ENCODE measurements at regions not wholly inside any gene's neighbourhood (a gene's known extent, or its start where the extent isn't known, plus 50 kb on each side); places are given as distances from the start of the nearest gene placed in this dataset.

DNA sequence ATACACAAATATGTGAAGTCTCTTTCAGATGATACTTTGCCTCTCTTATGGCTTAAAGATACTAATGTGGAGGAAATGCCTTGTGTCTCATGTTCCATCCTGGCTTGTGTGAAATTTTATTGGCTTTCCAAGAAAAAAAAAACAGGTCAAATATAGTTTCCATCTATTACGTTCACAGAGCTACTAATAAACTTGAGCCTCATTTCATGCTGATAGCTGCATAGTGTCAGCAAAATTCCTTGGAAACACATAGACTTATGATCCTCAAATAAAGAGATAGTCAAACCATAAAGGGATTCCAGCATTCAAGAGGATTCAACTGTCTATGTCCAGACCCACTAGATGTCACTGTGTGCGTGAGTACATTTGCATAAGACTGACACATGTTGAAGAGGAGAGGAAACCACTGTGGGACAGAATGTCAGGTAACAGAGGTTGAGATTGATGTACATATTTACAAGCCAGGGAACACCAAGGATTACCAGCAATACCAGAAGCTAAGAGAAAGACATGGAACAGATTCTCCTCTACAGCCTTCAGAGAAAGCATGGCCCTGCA lies 266.6 kb downstream of the COL12A1 start:
- Mint-ChIP-seq H3K4me3 (no peak overlapping the region), H3K27ac (no peak overlapping the region), H3K4me1 (no peaks in the 10 kb centered on the region), H3K36me3 (ENCODE audit: low read depth) (no peaks in the 10 kb centered on the region), H3K27me3 (no peaks in the 10 kb centered on the region), H3K9me3 (no peaks in the 10 kb centered on the region)
- POLR2A ChIA-PET: no interaction called here
- no peak for DNase-seq
- CTCF ChIA-PET: no interaction called here

DNA sequence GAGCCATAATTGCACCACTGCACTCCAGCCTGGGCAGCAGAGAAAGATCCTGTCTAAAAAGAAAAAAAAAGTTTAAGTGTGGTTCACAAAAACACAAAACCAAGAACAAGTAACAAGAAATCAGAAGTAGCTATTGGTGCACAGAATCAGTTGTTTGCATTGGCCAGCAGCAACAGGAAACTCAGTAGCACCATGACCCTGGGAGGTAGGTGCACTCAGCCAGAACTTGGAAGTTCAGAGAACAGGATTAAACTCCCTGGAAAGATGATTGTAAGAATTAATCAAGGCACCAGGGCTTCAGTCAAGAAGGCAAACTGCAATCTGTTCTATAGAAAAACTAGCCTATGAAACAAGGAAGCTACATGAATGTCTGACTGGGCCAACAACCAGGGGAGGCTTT lies 267.9 kb downstream of the COL12A1 start:
- no peaks in the 10 kb centered on the region for H3K9me3 Mint-ChIP-seq
- POLR2A ChIA-PET: no interaction called here
- no peaks in the 10 kb centered on the region for H3K4me1 Mint-ChIP-seq
- H3K4me3 Mint-ChIP-seq: no peak overlapping the region
- CTCF ChIA-PET: no interaction called here
- H3K27me3 Mint-ChIP-seq: no peaks in the 10 kb centered on the region
- DNase-seq: no peak
- H3K36me3 Mint-ChIP-seq (ENCODE audit: low read depth): no peaks in the 10 kb centered on the region
- no peak overlapping the region for H3K27ac Mint-ChIP-seq

DNA sequence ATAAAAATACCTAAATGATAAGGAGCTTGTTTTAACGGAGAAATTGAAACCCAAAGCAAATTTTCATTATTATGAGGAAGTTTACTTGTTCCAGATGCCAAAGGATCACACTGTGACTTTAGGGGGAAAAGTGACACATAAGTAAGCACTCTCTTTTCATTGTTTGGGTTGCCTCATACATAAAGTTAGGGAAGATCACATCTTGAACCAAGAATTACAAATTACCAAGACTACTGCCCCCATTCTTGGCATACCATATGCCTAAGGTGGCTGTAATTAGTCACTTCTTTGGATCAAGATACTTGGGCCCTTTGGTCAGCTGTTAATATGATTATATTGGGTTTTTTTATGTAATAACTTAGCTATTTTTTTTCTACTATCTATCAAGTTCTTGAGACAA lies 269.0 kb downstream of the COL12A1 start:
- Mint-ChIP-seq H3K9me3 (no peaks in the 10 kb centered on the region), H3K27ac (no peak overlapping the region), H3K27me3 (no peaks in the 10 kb centered on the region), H3K4me3 (no peak overlapping the region), H3K36me3 (ENCODE audit: low read depth) (no peaks in the 10 kb centered on the region), H3K4me1 (no peaks in the 10 kb centered on the region)
- POLR2A ChIA-PET: no interaction called here
- CTCF ChIA-PET: no interaction called here
- no peak for DNase-seq

DNA sequence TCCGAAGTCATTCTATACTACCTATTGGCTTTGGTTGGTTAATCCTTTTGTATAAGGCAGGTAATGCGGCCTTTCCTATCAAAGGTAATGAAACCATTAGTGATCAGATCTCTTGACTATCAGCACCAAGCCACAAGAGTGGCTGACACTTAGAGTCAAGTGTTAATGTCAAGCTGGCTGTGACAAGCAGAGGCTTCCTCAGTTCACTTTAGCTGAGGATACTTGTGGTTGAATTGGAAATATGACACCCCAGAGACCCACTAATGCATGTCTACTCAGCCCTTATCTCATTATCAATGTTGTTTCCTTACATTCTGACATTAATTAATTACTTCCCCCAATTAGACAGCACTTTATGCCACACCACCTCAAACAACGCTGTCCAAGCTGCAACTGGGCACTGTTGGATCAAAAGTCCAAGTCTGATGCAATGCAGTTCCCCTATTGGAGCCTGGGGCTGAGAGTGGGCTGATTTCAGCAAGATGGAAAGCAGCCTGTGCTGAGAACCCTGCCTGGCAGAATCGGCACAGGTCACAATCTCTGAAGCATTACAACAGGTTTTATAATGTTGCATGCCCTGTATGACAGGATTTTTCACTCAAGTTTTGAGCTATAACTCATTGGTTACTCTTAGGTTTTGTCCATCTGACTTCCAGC lies 273.5 kb downstream of the COL12A1 start:
- ChIA-PET CTCF (no interaction called here), POLR2A (no interaction called here)
- no peak for DNase-seq
- Mint-ChIP-seq H3K4me1 (no peaks in the 10 kb centered on the region), H3K36me3 (ENCODE audit: low read depth) (no peaks in the 10 kb centered on the region), H3K27me3 (no peaks in the 10 kb centered on the region), H3K27ac (no peak overlapping the region), H3K9me3 (no peaks in the 10 kb centered on the region), H3K4me3 (no peak overlapping the region)

DNA sequence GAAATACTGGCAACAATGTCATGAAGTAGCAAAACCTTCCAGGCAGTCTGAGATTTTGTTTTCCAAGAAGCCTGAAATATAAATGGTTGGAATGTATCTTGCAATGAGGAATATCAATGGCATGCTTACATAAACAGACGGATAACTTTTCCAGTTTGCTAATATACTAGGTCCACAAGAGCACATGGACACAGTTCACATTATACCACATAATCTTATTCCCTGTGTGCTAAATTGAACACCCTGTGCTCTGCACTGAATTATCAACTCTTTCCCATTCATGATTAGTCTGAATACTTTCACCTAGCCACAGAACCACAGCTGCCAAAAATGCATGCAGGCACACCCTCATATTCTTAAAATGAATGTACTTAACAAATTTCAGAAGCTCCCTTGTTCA lies 274.3 kb downstream of the COL12A1 start:
- Mint-ChIP-seq H3K4me3 (no peak overlapping the region), H3K36me3 (ENCODE audit: low read depth) (no peaks in the 10 kb centered on the region), H3K27me3 (no peaks in the 10 kb centered on the region), H3K27ac (no peak overlapping the region), H3K4me1 (no peaks in the 10 kb centered on the region), H3K9me3 (no peaks in the 10 kb centered on the region)
- ChIA-PET CTCF (no interaction called here), POLR2A (no interaction called here)
- no peak for DNase-seq

DNA sequence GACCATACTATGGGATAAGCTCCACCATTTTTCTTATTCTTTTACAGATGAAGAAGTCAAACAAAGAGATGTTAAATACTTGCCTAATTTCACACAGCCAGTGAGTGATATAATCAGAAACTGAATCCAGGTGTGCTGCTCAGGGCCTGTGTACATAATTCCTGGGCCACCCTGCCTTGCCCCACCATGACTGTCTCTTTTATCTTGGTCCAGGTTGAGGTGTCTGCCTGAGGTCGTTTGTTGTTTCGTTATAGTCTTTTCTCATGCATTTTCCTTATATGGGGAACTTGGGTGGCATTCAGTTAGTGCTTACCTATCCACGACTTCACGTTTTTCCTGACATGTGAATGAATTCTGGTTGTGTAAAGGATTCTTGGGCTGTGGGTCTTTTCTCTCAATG lies 277.6 kb downstream of the COL12A1 start:
- H3K36me3 Mint-ChIP-seq (ENCODE audit: low read depth): no peaks in the 10 kb centered on the region
- H3K27me3 Mint-ChIP-seq: no peaks in the 10 kb centered on the region
- POLR2A ChIA-PET: no interaction called here
- H3K4me1 Mint-ChIP-seq: peaks cover 1% of the 10 kb centered on the region
- H3K27ac Mint-ChIP-seq: no peak overlapping the region
- no peak for DNase-seq
- no peaks in the 10 kb centered on the region for H3K9me3 Mint-ChIP-seq
- no peak overlapping the region for H3K4me3 Mint-ChIP-seq
- CTCF ChIA-PET: no interaction called here

DNA sequence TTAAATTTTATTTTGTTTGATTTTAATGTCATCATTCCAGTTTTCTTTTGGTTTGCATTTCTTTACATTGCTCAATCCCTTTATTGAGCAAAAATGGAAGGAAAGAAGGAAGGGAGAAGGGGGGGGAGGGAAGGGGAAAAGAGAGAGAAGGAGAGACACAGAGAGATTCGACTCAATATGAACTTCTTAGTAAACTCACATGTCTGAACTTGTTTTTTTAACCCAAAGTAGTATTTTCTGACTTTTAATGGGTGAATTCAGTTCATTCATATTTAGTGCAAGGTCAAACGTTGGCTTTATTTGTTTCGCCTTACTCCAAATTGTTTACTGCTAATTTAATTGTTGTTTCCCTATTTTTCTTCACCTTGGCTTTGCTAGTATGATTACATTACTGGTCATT lies 278.6 kb downstream of the COL12A1 start:
- Mint-ChIP-seq H3K27ac (no peak overlapping the region), H3K4me1 (peaks cover 1% of the 10 kb centered on the region), H3K4me3 (no peak overlapping the region), H3K9me3 (no peaks in the 10 kb centered on the region), H3K36me3 (ENCODE audit: low read depth) (no peaks in the 10 kb centered on the region), H3K27me3 (no peaks in the 10 kb centered on the region)
- CTCF ChIA-PET: no interaction called here
- no peak for DNase-seq
- POLR2A ChIA-PET: no interaction called here

DNA sequence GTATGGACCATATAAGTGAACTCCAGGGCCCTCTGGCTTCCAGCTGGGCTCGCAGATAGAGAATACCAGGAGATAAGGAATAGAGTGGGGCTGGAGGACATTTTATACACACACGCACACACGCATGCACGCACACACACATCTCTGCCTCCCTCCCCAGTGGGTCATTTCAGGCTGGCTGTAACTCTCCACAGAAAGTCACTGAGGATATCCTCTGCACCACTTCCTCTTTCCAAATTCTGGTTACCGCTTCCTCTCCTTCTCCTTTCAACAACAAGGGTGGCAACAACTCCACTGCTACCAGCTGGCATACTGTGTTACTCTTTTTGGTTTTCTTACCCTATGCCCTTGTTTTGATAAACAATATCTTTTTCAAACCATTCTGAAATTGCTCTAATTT lies 280.2 kb downstream of the COL12A1 start:
- Mint-ChIP-seq H3K27me3 (no peaks in the 10 kb centered on the region), H3K9me3 (no peaks in the 10 kb centered on the region), H3K4me1 (peaks cover 1% of the 10 kb centered on the region), H3K27ac (no peak overlapping the region), H3K4me3 (no peak overlapping the region), H3K36me3 (ENCODE audit: low read depth) (no peaks in the 10 kb centered on the region)
- ChIA-PET POLR2A (no interaction called here), CTCF (no interaction called here)
- DNase-seq: no peak

DNA sequence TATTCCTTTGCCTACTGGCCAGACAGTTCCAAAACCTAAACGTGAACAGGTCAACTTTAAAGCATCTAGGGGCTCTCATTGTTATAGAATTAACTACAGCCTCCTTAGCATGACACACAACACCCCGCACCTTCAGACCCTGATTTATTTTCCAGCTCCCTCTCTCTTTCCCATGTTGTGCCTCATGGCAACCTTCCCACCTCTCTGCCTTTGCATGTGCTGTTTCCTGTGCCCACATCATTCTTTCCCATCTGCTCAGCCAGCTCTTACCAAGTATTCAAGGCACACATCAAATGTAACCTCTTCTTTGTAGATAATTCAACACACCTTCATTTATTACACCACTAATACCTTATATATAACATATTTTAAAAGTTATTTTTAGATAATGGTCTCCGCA lies 291.0 kb downstream of the COL12A1 start:
- no peaks in the 10 kb centered on the region for H3K36me3 Mint-ChIP-seq (ENCODE audit: low read depth)
- CTCF ChIA-PET: no interaction called here
- H3K4me1 Mint-ChIP-seq: no peaks in the 10 kb centered on the region
- no peak overlapping the region for H3K4me3 Mint-ChIP-seq
- POLR2A ChIA-PET: no interaction called here
- no peak overlapping the region for H3K27ac Mint-ChIP-seq
- no peaks in the 10 kb centered on the region for H3K9me3 Mint-ChIP-seq
- H3K27me3 Mint-ChIP-seq: no peaks in the 10 kb centered on the region
- no peak for DNase-seq

DNA sequence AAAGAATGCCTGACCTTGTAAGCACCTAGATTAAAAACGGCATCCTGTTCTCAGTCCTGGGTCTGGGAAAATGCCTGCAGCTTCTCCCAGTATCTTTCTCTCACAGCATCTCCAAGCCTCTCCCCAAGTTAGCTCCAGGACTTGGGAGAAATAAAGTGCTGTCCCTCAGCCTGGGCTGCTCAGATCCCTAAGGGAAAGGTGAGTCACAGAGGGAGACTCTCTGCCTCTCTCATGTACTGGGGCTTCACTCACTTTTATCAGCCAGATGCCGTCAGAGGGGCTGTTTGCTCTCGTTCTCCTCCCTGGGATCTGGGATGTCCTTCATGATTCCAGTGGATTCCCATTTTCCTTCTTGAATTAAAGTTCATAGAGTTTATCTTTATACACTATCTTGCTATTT lies 293.6 kb downstream of the COL12A1 start:
- H3K4me3 Mint-ChIP-seq: no peak overlapping the region
- H3K4me1 Mint-ChIP-seq: no peaks in the 10 kb centered on the region
- H3K9me3 Mint-ChIP-seq: no peaks in the 10 kb centered on the region
- no peaks in the 10 kb centered on the region for H3K36me3 Mint-ChIP-seq (ENCODE audit: low read depth)
- H3K27ac Mint-ChIP-seq: no peak overlapping the region
- ChIA-PET CTCF (no interaction called here), POLR2A (no interaction called here)
- DNase-seq: no peak
- no peaks in the 10 kb centered on the region for H3K27me3 Mint-ChIP-seq

DNA sequence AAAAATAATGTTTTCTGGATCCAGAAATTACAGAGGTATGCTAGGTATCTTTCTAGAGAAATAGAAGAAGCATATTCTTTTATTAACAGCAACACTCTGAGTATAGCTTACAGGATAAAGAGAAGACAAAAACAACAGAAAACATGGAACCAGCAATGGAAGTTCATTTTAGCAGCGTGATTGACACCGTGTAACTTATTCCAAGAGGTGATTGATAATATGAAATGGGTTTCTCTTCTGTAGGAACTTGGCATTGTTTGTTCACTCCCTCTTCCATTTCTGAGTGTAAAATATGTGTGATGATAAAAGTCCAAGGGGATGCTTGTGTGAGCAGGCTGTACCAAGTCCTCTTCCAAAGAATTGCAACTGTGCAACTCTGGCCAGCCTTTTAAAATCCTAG lies 303.0 kb downstream of the COL12A1 start:
- no peak for DNase-seq
- no peaks in the 10 kb centered on the region for H3K27me3 Mint-ChIP-seq
- H3K36me3 Mint-ChIP-seq (ENCODE audit: low read depth): no peaks in the 10 kb centered on the region
- H3K4me3 Mint-ChIP-seq: no peak overlapping the region
- ChIA-PET POLR2A (no interaction called here), CTCF (no interaction called here)
- no peaks in the 10 kb centered on the region for H3K4me1 Mint-ChIP-seq
- H3K27ac Mint-ChIP-seq: no peak overlapping the region
- no peaks in the 10 kb centered on the region for H3K9me3 Mint-ChIP-seq

DNA sequence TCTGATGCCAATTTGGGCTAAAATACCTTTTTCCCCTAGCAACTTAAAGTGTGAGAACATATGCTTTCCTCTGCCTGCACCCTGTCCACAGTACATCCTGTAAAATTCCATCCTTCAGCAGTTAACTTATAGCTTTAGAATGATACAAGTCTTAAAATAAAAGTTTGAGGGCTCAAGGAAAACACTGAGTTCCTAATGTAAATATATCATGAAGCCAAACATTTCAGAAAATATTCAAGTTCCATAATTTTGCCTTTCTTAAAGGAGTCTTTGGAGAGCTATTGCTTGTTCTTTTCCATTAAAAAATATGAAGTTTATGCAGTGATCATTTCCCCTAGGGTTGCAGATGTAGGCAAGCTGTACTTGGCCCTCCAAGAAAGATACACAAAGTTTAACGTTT lies 303.8 kb downstream of the COL12A1 start:
- CTCF ChIA-PET: no interaction called here
- no peak for DNase-seq
- Mint-ChIP-seq H3K9me3 (no peaks in the 10 kb centered on the region), H3K4me3 (no peak overlapping the region), H3K27ac (no peak overlapping the region), H3K36me3 (ENCODE audit: low read depth) (no peaks in the 10 kb centered on the region), H3K27me3 (no peaks in the 10 kb centered on the region), H3K4me1 (no peaks in the 10 kb centered on the region)
- POLR2A ChIA-PET: no interaction called here

DNA sequence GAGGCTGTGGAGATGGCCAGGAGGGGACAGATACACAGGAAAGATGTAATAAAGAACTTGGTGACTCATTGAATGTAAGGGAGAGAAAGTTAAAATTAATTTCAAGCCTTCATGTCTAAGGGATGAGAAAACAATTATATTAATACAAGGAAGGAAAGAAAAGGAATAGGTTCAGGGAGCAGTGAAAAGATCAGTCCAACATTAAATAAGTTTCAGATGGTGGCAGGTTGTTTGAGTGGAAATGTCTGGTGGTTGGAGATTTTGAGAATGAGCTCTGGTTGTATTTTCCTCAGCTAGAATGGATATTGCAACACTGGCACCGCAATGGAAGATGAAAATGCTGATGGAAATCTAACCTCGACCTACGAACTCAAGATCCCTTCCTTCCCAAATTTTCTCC lies 304.3 kb downstream of the COL12A1 start:
- Mint-ChIP-seq H3K36me3 (ENCODE audit: low read depth) (no peaks in the 10 kb centered on the region), H3K4me1 (no peaks in the 10 kb centered on the region), H3K27me3 (no peaks in the 10 kb centered on the region), H3K27ac (no peak overlapping the region), H3K4me3 (no peak overlapping the region), H3K9me3 (no peaks in the 10 kb centered on the region)
- ChIA-PET CTCF (no interaction called here), POLR2A (no interaction called here)
- no peak for DNase-seq

DNA sequence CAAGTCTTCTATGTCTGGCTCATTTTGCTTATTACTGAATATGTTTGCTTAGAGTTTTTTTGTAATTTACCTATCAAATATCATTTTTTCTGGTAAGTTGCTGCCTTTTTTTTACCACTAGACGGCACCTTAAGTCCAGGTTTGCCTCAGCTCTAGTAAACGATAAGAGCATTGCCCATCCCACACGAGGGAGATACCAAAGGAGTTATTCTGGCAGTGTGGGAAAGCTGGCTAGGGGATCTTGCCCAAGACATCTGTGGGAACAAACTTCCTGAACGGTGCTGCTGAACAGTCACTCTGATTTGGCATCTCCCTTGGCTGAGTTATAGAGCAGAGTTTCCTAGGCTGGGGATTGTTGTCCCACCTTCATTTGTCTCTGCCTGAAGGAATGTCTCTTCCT lies 306.4 kb downstream of the COL12A1 start:
- Mint-ChIP-seq H3K36me3 (ENCODE audit: low read depth) (no peaks in the 10 kb centered on the region), H3K9me3 (no peaks in the 10 kb centered on the region), H3K4me3 (no peak overlapping the region), H3K27me3 (no peaks in the 10 kb centered on the region), H3K4me1 (no peaks in the 10 kb centered on the region), H3K27ac (no peak overlapping the region)
- ChIA-PET POLR2A (no interaction called here), CTCF (no interaction called here)
- DNase-seq: no peak

DNA sequence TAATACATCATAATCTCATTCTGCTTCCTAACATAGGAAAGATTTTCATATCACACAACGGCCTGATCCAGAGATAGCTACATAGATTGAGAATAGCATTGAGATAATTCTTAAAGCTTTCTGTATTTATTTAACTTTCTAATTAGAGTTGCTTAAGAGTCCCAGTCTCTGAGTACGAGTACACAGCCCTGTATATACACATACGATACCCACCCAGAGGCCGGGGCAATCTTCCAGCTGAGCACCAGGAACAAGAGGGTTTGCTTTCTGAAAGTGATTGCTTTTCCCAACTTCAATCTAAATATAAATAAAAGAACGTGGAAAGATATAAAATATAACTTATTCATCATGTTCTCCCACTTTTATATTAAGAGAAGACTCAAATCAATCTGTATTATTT lies 313.8 kb downstream of the COL12A1 start:
- H3K36me3 Mint-ChIP-seq (ENCODE audit: low read depth): no peaks in the 10 kb centered on the region

More for the DNA sequence above, 313.8 kb downstream of the COL12A1 start:
- CTCF ChIA-PET: no interaction called here
- H3K9me3 Mint-ChIP-seq: no peaks in the 10 kb centered on the region
- no peaks in the 10 kb centered on the region for H3K27me3 Mint-ChIP-seq
- POLR2A ChIA-PET: no interaction called here
- no peaks in the 10 kb centered on the region for H3K4me1 Mint-ChIP-seq
- H3K27ac Mint-ChIP-seq: no peak overlapping the region
- DNase-seq: no peak
- no peak overlapping the region for H3K4me3 Mint-ChIP-seq

All from activated CD4-positive, alpha-beta memory T cell treated with anti-CD3 and anti-CD28 coated beads, Interleukin-2, amount 10 ng/mL, durations not matched to agents 7 days and 5 days (primary cell).